ENCODE measurements at regions not wholly inside any gene's neighbourhood (a gene's known extent, or its start where the extent isn't known, plus 50 kb on each side); places are given as distances from the start of the nearest gene placed in this dataset.

GRCh38 chr18:40582105-40582504 lies 1372.9 kb upstream of the PIK3C3 start:
- TF ChIP-seq CTCF (IDR thresholded peaks at IDR 0.05 in 8 of 11, conservative IDR thresholded peaks at IDR 0.05 in 3 of 11), result no peak
- no peak for TF ChIP-seq POLR2A (IDR thresholded peaks at IDR 0.05)
- no peak for TF ChIP-seq POLR2AphosphoS5 (IDR thresholded peaks at IDR 0.05)
